HEK293T (cell line): ENCODE measurements at regions not wholly inside any gene's neighbourhood (a gene's known extent, or its start where the extent isn't known, plus 50 kb on each side); places are given as distances from the start of the nearest gene placed in this dataset.

Source experiments
- ARNT ChIP-seq: fragments of 450-650 bp; IDR thresholded peaks from 2 replicates; pipeline ENCODE4 v1.6.1; 2017; ENCODE audit warnings: mild to moderate bottlenecking
- BHLHE40 ChIP-seq: fragments of 450-650 bp; IDR thresholded peaks from 2 replicates; pipeline ENCODE4 v1.6.1; 2016; ENCODE audit warnings: mild to moderate bottlenecking, moderate library complexity, borderline replicate concordance
- FOXM1 ChIP-seq: fragments of 450-650 bp; IDR thresholded peaks from 2 replicates; pipeline ENCODE4 v1.6.1; 2017; ENCODE audit warnings: mild to moderate bottlenecking, borderline replicate concordance
- HDGF ChIP-seq: fragments of 450-650 bp; IDR thresholded peaks from 2 replicates; pipeline ENCODE4 v1.6.1; 2017; ENCODE audit warnings: antibody characterized with exemption, borderline replicate concordance
- PKNOX1 ChIP-seq: fragments of 450-650 bp; IDR thresholded peaks from 2 replicates; pipeline ENCODE4 v1.6.1; 2016
- SP1 ChIP-seq: fragments of 450-650 bp; IDR thresholded peaks from 2 replicates; pipeline ENCODE4 v1.6.1; 2017
- SUZ12 ChIP-seq: fragments of 450-650 bp; IDR thresholded peaks from 2 replicates; pipeline ENCODE4 v1.6.1; 2016; ENCODE audit warnings: mild to moderate bottlenecking
- TARDBP ChIP-seq: fragments of 450-650 bp; IDR thresholded peaks from 2 replicates; pipeline ENCODE4 v1.6.1; 2016
- ZNF384 ChIP-seq: fragments of 450-650 bp; IDR thresholded peaks from 2 replicates; pipeline ENCODE4 v1.6.1; 2016

GRCh38 chr12:132408626-132409494 is 79.5 kb upstream of the GALNT9 start:
- TF ChIP-seq HDGF (no peak), FOXM1 (no peak), ARNT (no peak), BHLHE40 (no peak), SUZ12 (no peak), ZNF384 (no peak), PKNOX1 (no peak), TARDBP (no peak), SP1 (no peak)
